Keratinocyte (primary cell): ENCODE measurements at regions not wholly inside any gene's neighbourhood (a gene's known extent, or its start where the extent isn't known, plus 50 kb on each side); places are given as distances from the start of the nearest gene placed in this dataset.

ENCODE experiments used
- CTCF ChIP-seq, 3 experiments: IDR thresholded peaks in 1 of 3; conservative IDR thresholded peaks in 1 of 3; optimal IDR thresholded peaks in 1 of 3; 2 replicates in 2 of 3; 3 replicates in 1 of 3; pipeline versions ENCODE3 to v1.5.1; 2011; ENCODE audit warnings: low read length in 3 of 3, mild to moderate bottlenecking in 3 of 3, moderate library complexity in 2 of 3, control low read depth in 1 of 3, inconsistent platforms in 1 of 3; ENCODE audit not compliant: insufficient read depth in 2 of 3; ENCODE audit errors: extremely low read depth in 1 of 3
- EZH2 ChIP-seq: IDR thresholded peaks from one replicate; pipeline ENCODE4 v1.6.1; 2012; ENCODE audit warnings: inconsistent platforms, mild to moderate bottlenecking, low read length, moderate library complexity

GRCh38 chr18:1013951-1014350 lies 109.3 kb downstream of the ADCYAP1 start:
- TF ChIP-seq EZH2, result no peak
- TF ChIP-seq CTCF (optimal IDR thresholded peaks at IDR 0.05 in 1 of 3, IDR thresholded peaks at IDR 0.05 in 1 of 3, conservative IDR thresholded peaks at IDR 0.05 in 1 of 3; ENCODE audit: extremely low read depth in 1 of 3, insufficient read depth in 2 of 3, low read length in 3 of 3), result no peak
